GM23338 (cell line): ENCODE measurements at regions not wholly inside any gene's neighbourhood (a gene's known extent, or its start where the extent isn't known, plus 50 kb on each side); places are given as distances from the start of the nearest gene placed in this dataset.

Experiments used
- ATAC-seq: fragments of 200-7000 bp; cut with Tn5 transposase; 3 replicates; pipeline ENCODE4 v1.9.1; 2020
- DNase-seq: peaks from one replicate; pipeline ENCODE4 v3.0.0-alpha.2; 2015; ENCODE audit warnings: low spot score
- H2AFZ ChIP-seq: fragments of 200-600 bp; sonication (generic); 2 replicates; pipeline ENCODE4 v1.8.0; 2016; ENCODE audit warnings: antibody characterized with exemption, mild to moderate bottlenecking, moderate library complexity
- H3F3A ChIP-seq: fragments of 200-600 bp; sonication (generic); replicated peaks from 2 replicates; pipeline ENCODE4 v1.8.0; 2017; ENCODE audit warnings: antibody characterized with exemption, mixed run types, low read depth
- H3K27ac ChIP-seq: fragments of 200-600 bp; sonication (generic); 2 replicates; pipeline ENCODE4 v1.6.1; 2016; ENCODE audit warnings: low read depth
- H3K27me3 ChIP-seq: fragments of 200-600 bp; sonication (generic); 2 replicates; pipeline ENCODE4 v1.8.0; 2016; ENCODE audit warnings: mild to moderate bottlenecking, mixed run types, moderate library complexity; ENCODE audit not compliant: insufficient read depth
- H3K36me3 ChIP-seq: fragments of 200-600 bp; sonication (generic); 2 replicates; pipeline ENCODE4 v1.8.0; 2016; ENCODE audit warnings: mild to moderate bottlenecking; ENCODE audit not compliant: insufficient read depth
- H3K4me1 ChIP-seq: fragments of 200-600 bp; sonication (generic); 2 replicates; pipeline ENCODE4 v1.8.0; 2016; ENCODE audit warnings: mild to moderate bottlenecking, moderate library complexity; ENCODE audit not compliant: insufficient read depth
- H3K4me2 ChIP-seq: fragments of 200-600 bp; sonication (generic); 2 replicates; pipeline ENCODE4 v1.7.1; 2017; ENCODE audit warnings: mixed run types
- H3K4me3 ChIP-seq: fragments of 200-600 bp; sonication (generic); 2 replicates; pipeline ENCODE4 v1.6.1; 2016; ENCODE audit warnings: mixed run types
- H3K79me2 ChIP-seq: fragments of 200-600 bp; sonication (generic); replicated peaks from 2 replicates; pipeline ENCODE4 v1.8.0; 2017; ENCODE audit warnings: mild to moderate bottlenecking; ENCODE audit not compliant: insufficient read depth
- H3K9me2 ChIP-seq: fragments of 200-600 bp; sonication (generic); 2 replicates; pipeline ENCODE4 v1.8.0; 2017; ENCODE audit not compliant: insufficient read depth
- H4K20me1 ChIP-seq: fragments of 200-600 bp; sonication (generic); replicated peaks from 2 replicates; pipeline ENCODE4 v1.8.0; 2017; ENCODE audit warnings: mild to moderate bottlenecking; ENCODE audit not compliant: insufficient read depth
- H3K27ac Mint-ChIP-seq: 2 replicates; pipeline ENCODE4 v1.8.0; 2020; ENCODE audit warnings: inconsistent platforms, mild to moderate bottlenecking, moderate library complexity, mixed read lengths
- H3K27me3 Mint-ChIP-seq: 3 replicates; pipeline ENCODE4 v1.8.0; 2022; ENCODE audit warnings: low read depth, mild to moderate bottlenecking, moderate library complexity, mixed read lengths, inconsistent platforms; ENCODE audit not compliant: insufficient read depth, poor library complexity
- H3K36me3 Mint-ChIP-seq: 3 replicates; pipeline ENCODE4 v1.8.0; 2021; ENCODE audit warnings: low read depth, mild to moderate bottlenecking, inconsistent platforms, moderate library complexity, mixed read lengths
- H3K4me1 Mint-ChIP-seq: 3 replicates; pipeline ENCODE4 v1.8.0; 2020; ENCODE audit warnings: mild to moderate bottlenecking, inconsistent platforms, mixed read lengths
- H3K4me3 Mint-ChIP-seq: 3 replicates; pipeline ENCODE4 v1.8.0; 2021; ENCODE audit warnings: moderate library complexity, mild to moderate bottlenecking, inconsistent platforms, mixed read lengths
- H3K9me3 Mint-ChIP-seq: 3 replicates; pipeline ENCODE4 v1.8.0; 2020; ENCODE audit warnings: moderate library complexity, mild to moderate bottlenecking, inconsistent platforms, mixed read lengths
- CREB1 ChIP-seq: fragments of 250-450 bp; sonication (Bioruptor Pico); IDR thresholded peaks from 2 replicates; pipeline ENCODE4 v1.5.0; 2020; ENCODE audit warnings: low read depth, mild to moderate bottlenecking, moderate library complexity
- EZH2 ChIP-seq: fragments of 200-600 bp; sonication (generic); IDR thresholded peaks from one replicate; pipeline ENCODE4 v1.8.0; 2017; ENCODE audit warnings: antibody characterized with exemption, mild to moderate bottlenecking, low read depth; ENCODE audit not compliant: unreplicated experiment
- JUNB ChIP-seq: IDR thresholded peaks from one replicate; pipeline ENCODE4 v1.6.1; 2016; ENCODE audit warnings: antibody characterized with exemption; ENCODE audit not compliant: unreplicated experiment
- POLR2AphosphoS5 ChIP-seq: IDR thresholded peaks from 2 replicates; pipeline ENCODE4 v1.6.1; 2016; ENCODE audit warnings: antibody characterized with exemption, low read depth
- ZNF114 ChIP-seq: fragments of 250-450 bp; sonication (Bioruptor Pico); IDR thresholded peaks from 2 replicates; pipeline ENCODE4 v1.5.0; 2020; ENCODE audit warnings: mild to moderate bottlenecking, moderate library complexity
- ZNF462 ChIP-seq: fragments of 250-450 bp; sonication (Bioruptor Pico); IDR thresholded peaks from 2 replicates; pipeline ENCODE4 v1.5.0; 2020; ENCODE audit warnings: mild to moderate bottlenecking, moderate library complexity
- TF ChIP-seq, protein P1 (sequence below): IDR thresholded peaks from one replicate; pipeline ENCODE4 v1.6.1; 2018; ENCODE audit warnings: antibody characterized with exemption; ENCODE audit not compliant: unreplicated experiment
- TF ChIP-seq, protein P2 (sequence below), 2 experiments: fragments of 200-600 bp in 1 of 2; sonication (generic) in 1 of 2; conservative IDR thresholded peaks; 2 replicates each; pipeline versions ENCODE4 v1.5.1 to v1.6.1; 2016 to 2017; ENCODE audit warnings: antibody characterized with exemption in 2 of 2, low read depth in 2 of 2, mild to moderate bottlenecking in 2 of 2, moderate library complexity in 1 of 2
- TF ChIP-seq, protein P3 (sequence below): IDR thresholded peaks from 2 replicates; pipeline ENCODE4 v1.6.1; 2016; ENCODE audit warnings: antibody characterized with exemption

GRCh38 chr4:31328932-31329331 lies 608.8 kb downstream of the PCDH7 start (continued):
- TF ChIP-seq ZNF462 (CRISPR knock-in tag) = no peak

DNA sequence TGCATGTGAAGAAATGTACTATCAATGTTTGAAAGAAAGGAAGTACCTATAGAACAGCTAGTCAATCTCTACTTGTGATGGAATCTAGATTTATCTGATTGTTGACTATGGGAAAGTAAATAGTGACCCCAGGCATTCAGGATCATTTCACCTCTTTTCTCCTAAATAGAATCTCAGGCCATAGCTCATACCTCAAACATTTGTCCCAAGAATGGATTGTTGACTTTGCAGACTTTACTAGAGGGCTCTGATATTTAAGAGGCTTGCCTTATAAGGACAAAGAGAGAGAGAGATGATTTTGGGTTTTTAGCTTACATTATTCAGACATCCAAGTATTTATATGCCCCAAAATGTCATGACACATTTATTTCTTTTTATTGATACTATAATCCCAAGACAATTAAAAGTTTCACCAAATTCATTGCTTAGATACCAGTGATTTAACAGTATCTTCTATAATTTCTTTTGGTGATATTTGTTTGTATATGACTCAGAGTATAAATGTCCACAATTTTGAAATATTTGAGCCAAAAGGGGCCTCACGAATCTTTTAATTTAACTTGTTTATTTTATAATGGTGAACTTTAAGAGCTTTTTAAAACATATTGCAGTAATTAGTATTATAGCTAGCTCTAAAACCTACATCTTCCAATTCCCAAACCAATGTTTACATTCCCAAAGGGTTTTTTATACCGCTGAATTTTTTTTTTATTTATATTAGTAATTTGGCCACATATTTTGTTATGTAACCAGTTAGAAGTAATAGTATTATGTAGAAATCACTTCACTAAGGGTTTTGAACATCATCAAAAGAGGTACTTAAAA lies 614.1 kb downstream of the PCDH7 start:
- no peak overlapping the region for H3K4me2 ChIP-seq
- 0 out of 2 replicates have a peak, but pooled peaks cover 14% of the 10 kb centered on the region for H3K4me1 ChIP-seq
- no peak for DNase-seq
- no peaks in the 10 kb centered on the region for H3K79me2 ChIP-seq
- no peaks in the 10 kb centered on the region for H3K9me3 Mint-ChIP-seq
- peaks cover 3% of the 10 kb centered on the region; the same call in 1 of the 3 replicates for H3K36me3 Mint-ChIP-seq
- no peaks in the 10 kb centered on the region for H3F3A ChIP-seq
- no peak overlapping the region for H3K27ac ChIP-seq
- no peak overlapping the region for H3K4me3 Mint-ChIP-seq
- no peak overlapping the region for H3K27ac Mint-ChIP-seq
- H3K4me3 ChIP-seq = no peak overlapping the region
- H3K9me2 ChIP-seq = no peaks in the 10 kb centered on the region
- H3K27me3 Mint-ChIP-seq = peaks cover 5% of the 10 kb centered on the region
- ATAC-seq = no peak
- H3K4me1 Mint-ChIP-seq = peaks cover 11% of the 10 kb centered on the region
- no peaks in the 10 kb centered on the region for H3K27me3 ChIP-seq
- H3K36me3 ChIP-seq = no peaks in the 10 kb centered on the region
- H4K20me1 ChIP-seq = no peaks in the 10 kb centered on the region
- H2AFZ ChIP-seq = no peak overlapping the region
- no peak for TF ChIP-seq CREB1 (CRISPR knock-in tag)
- TF ChIP-seq, protein P1, sequence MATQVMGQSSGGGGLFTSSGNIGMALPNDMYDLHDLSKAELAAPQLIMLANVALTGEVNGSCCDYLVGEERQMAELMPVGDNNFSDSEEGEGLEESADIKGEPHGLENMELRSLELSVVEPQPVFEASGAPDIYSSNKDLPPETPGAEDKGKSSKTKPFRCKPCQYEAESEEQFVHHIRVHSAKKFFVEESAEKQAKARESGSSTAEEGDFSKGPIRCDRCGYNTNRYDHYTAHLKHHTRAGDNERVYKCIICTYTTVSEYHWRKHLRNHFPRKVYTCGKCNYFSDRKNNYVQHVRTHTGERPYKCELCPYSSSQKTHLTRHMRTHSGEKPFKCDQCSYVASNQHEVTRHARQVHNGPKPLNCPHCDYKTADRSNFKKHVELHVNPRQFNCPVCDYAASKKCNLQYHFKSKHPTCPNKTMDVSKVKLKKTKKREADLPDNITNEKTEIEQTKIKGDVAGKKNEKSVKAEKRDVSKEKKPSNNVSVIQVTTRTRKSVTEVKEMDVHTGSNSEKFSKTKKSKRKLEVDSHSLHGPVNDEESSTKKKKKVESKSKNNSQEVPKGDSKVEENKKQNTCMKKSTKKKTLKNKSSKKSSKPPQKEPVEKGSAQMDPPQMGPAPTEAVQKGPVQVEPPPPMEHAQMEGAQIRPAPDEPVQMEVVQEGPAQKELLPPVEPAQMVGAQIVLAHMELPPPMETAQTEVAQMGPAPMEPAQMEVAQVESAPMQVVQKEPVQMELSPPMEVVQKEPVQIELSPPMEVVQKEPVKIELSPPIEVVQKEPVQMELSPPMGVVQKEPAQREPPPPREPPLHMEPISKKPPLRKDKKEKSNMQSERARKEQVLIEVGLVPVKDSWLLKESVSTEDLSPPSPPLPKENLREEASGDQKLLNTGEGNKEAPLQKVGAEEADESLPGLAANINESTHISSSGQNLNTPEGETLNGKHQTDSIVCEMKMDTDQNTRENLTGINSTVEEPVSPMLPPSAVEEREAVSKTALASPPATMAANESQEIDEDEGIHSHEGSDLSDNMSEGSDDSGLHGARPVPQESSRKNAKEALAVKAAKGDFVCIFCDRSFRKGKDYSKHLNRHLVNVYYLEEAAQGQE = no peak
- TF ChIP-seq, protein P2, sequence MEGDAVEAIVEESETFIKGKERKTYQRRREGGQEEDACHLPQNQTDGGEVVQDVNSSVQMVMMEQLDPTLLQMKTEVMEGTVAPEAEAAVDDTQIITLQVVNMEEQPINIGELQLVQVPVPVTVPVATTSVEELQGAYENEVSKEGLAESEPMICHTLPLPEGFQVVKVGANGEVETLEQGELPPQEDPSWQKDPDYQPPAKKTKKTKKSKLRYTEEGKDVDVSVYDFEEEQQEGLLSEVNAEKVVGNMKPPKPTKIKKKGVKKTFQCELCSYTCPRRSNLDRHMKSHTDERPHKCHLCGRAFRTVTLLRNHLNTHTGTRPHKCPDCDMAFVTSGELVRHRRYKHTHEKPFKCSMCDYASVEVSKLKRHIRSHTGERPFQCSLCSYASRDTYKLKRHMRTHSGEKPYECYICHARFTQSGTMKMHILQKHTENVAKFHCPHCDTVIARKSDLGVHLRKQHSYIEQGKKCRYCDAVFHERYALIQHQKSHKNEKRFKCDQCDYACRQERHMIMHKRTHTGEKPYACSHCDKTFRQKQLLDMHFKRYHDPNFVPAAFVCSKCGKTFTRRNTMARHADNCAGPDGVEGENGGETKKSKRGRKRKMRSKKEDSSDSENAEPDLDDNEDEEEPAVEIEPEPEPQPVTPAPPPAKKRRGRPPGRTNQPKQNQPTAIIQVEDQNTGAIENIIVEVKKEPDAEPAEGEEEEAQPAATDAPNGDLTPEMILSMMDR (conservative IDR thresholded peaks at IDR 0.05; ENCODE audit: low read depth in 2 of 2) = no peak
- TF ChIP-seq ZNF114 (CRISPR knock-in tag) = no peak
- no peak for TF ChIP-seq JUNB
- TF ChIP-seq EZH2 = no peak
- TF ChIP-seq POLR2AphosphoS5 = no peak
- TF ChIP-seq, protein P3, sequence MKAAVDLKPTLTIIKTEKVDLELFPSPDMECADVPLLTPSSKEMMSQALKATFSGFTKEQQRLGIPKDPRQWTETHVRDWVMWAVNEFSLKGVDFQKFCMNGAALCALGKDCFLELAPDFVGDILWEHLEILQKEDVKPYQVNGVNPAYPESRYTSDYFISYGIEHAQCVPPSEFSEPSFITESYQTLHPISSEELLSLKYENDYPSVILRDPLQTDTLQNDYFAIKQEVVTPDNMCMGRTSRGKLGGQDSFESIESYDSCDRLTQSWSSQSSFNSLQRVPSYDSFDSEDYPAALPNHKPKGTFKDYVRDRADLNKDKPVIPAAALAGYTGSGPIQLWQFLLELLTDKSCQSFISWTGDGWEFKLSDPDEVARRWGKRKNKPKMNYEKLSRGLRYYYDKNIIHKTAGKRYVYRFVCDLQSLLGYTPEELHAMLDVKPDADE = no peak
